DND-41 (cell line): ENCODE measurements at regions not wholly inside any gene's neighbourhood (a gene's known extent, or its start where the extent isn't known, plus 50 kb on each side); places are given as distances from the start of the nearest gene placed in this dataset.
"Not testable (repeated sequence)": the region's sequence is repeated elsewhere in the genome, so short reads cannot be mapped to it uniquely, and the experiment has no call there.

ENCODE experiments used
- EZH2 ChIP-seq: IDR thresholded peaks from 3 replicates; pipeline ENCODE4 v1.6.1; 2012; ENCODE audit warnings: borderline replicate concordance, low read depth, mild to moderate bottlenecking, moderate library complexity, low read length, inconsistent platforms; ENCODE audit not compliant: severe bottlenecking
- TF ChIP-seq, protein P1 (sequence below): IDR thresholded peaks from 2 replicates; pipeline ENCODE4 v1.5.1; 2012; ENCODE audit warnings: borderline replicate concordance, low read length, moderate library complexity, mild to moderate bottlenecking; ENCODE audit not compliant: poor library complexity, severe bottlenecking; ENCODE audit errors: extremely low read depth

GRCh38 chr7:145349452-145349851 lies 513.6 kb upstream of the TPK1 start:
- TF ChIP-seq, protein P1, sequence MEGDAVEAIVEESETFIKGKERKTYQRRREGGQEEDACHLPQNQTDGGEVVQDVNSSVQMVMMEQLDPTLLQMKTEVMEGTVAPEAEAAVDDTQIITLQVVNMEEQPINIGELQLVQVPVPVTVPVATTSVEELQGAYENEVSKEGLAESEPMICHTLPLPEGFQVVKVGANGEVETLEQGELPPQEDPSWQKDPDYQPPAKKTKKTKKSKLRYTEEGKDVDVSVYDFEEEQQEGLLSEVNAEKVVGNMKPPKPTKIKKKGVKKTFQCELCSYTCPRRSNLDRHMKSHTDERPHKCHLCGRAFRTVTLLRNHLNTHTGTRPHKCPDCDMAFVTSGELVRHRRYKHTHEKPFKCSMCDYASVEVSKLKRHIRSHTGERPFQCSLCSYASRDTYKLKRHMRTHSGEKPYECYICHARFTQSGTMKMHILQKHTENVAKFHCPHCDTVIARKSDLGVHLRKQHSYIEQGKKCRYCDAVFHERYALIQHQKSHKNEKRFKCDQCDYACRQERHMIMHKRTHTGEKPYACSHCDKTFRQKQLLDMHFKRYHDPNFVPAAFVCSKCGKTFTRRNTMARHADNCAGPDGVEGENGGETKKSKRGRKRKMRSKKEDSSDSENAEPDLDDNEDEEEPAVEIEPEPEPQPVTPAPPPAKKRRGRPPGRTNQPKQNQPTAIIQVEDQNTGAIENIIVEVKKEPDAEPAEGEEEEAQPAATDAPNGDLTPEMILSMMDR = not testable (repeated sequence)
- TF ChIP-seq EZH2 = not testable (repeated sequence)
